Kidney glomerular epithelial cell (primary cell): ENCODE measurements at regions not wholly inside any gene's neighbourhood (a gene's known extent, or its start where the extent isn't known, plus 50 kb on each side); places are given as distances from the start of the nearest gene placed in this dataset.

Source experiments
- DNase-seq: peaks from one replicate; lab custom pipeline; 2025; lab: John Stamatoyannopoulos, UW

GRCh38 chrX:39854772-39855747 is 242.7 kb downstream of the BCOR start:
- no peak for DNase-seq

GRCh38 chrX:39855748-39856129 is 242.0 kb downstream of the BCOR start:
- DNase-seq, result no peak

- DNase-seq, result no peak
These were observed 241.2 kb downstream of the BCOR start for GRCh38 chrX:39856472-39857121.

- DNase-seq, result no peak
These were observed 240.0 kb downstream of the BCOR start for GRCh38 chrX:39857780-39858179.

- DNase-seq, result no peak
These were observed 237.5 kb downstream of the BCOR start for GRCh38 chrX:39859991-39860861.

GRCh38 chrX:39862963-39863362 is 234.8 kb downstream of the BCOR start:
- no peak for DNase-seq

- DNase-seq, result no peak
These were observed 231.5 kb downstream of the BCOR start for GRCh38 chrX:39866229-39866628.

GRCh38 chrX:39869846-39870601 is 227.7 kb downstream of the BCOR start:
- DNase-seq, result no peak

- no peak for DNase-seq
These were observed 226.1 kb downstream of the BCOR start for GRCh38 chrX:39871648-39872047.

GRCh38 chrX:39873117-39873516 is 224.6 kb downstream of the BCOR start:
- DNase-seq, result no peak

- no peak for DNase-seq
These were observed 223.4 kb downstream of the BCOR start for GRCh38 chrX:39874202-39874816.

GRCh38 chrX:39875834-39876628 is 221.7 kb downstream of the BCOR start:
- no peak for DNase-seq

- no peak for DNase-seq
These were observed 219.9 kb downstream of the BCOR start for GRCh38 chrX:39877905-39878304.

GRCh38 chrX:39883666-39884065 is 214.1 kb downstream of the BCOR start:
- DNase-seq, result no peak

- DNase-seq, result no peak
These were observed 211.5 kb downstream of the BCOR start for GRCh38 chrX:39886282-39886681.

GRCh38 chrX:39888730-39889129 is 209.0 kb downstream of the BCOR start:
- DNase-seq, result no peak

- DNase-seq, result no peak
These were observed 208.1 kb downstream of the BCOR start for GRCh38 chrX:39889704-39890103.

- DNase-seq, result no peak
These were observed 207.0 kb downstream of the BCOR start for GRCh38 chrX:39890807-39891206.

- DNase-seq, result no peak
These were observed 206.0 kb downstream of the BCOR start for GRCh38 chrX:39891781-39892180.
